Liver (tissue), 3 donors: ENCODE measurements at regions not wholly inside any gene's neighbourhood (a gene's known extent, or its start where the extent isn't known, plus 50 kb on each side); places are given as distances from the start of the nearest gene placed in this dataset.

Experiments
- ATF3 ChIP-seq: IDR thresholded peaks from 2 replicates; pipeline ENCODE4 v1.6.1; 2016; ENCODE audit warnings: antibody characterized with exemption
- CTCF ChIP-seq: fragments of 150-350 bp; IDR thresholded peaks from 2 replicates; pipeline ENCODE4 v1.5.1; 2017; ENCODE audit warnings: improper control_type of control experiment, low read depth, low read length; ENCODE audit not compliant: missing input control
- FOXA1 ChIP-seq: IDR thresholded peaks from 2 replicates; pipeline ENCODE4 v1.6.1; 2016; ENCODE audit warnings: antibody characterized with exemption
- MAX ChIP-seq: IDR thresholded peaks from 2 replicates; pipeline ENCODE4 v1.6.1; 2016; ENCODE audit warnings: antibody characterized with exemption
- RXRA ChIP-seq, 2 donors: IDR thresholded peaks; 2 replicates each; pipeline ENCODE4 v1.6.1; 2017 to 2018; ENCODE audit warnings: antibody characterized with exemption in 2 of 2, mild to moderate bottlenecking in 1 of 2
- TAF1 ChIP-seq: conservative IDR thresholded peaks from 2 replicates; pipeline ENCODE4 v1.6.1; 2016; ENCODE audit warnings: antibody characterized with exemption, mild to moderate bottlenecking
- ZBTB33 ChIP-seq: IDR thresholded peaks from 2 replicates; pipeline ENCODE4 v1.6.1; 2016; ENCODE audit warnings: antibody characterized with exemption
- donor health status: healthy.
- donor health status: healthy.

GRCh38 chr2:236776695-236777251 lies 207.1 kb downstream of the ACKR3 start:
- TF ChIP-seq ATF3 (no peak), TAF1 (no peak), CTCF (no peak), FOXA1 (no peak), RXRA (IDR thresholded peaks at IDR 0.05) (no peak), MAX (no peak), ZBTB33 (no peak)
